Keratinocyte (primary cell): ENCODE measurements at regions not wholly inside any gene's neighbourhood (a gene's known extent, or its start where the extent isn't known, plus 50 kb on each side); places are given as distances from the start of the nearest gene placed in this dataset.

Experiments
- DNase-seq: peaks from one replicate; pipeline ENCODE4 v3.0.0-alpha.2; 2011; ENCODE audit warnings: low read depth, missing footprints, low spot score
- FAIRE-seq: peaks from 2 replicates; lab custom pipeline; 2011; peaks lifted over from hg19 to GRCh38; lab: Jason Lieb, UNC
- H2AFZ ChIP-seq: 2 replicates; pipeline ENCODE4 v1.6.0; 2012; ENCODE audit warnings: low read length, control low read depth, inconsistent platforms; ENCODE audit not compliant: control insufficient read depth
- H3K27ac ChIP-seq: 2 replicates; pipeline ENCODE4 v1.5.1; 2011; ENCODE audit warnings: low read length; ENCODE audit not compliant: control insufficient read depth, insufficient read depth
- H3K27me3 ChIP-seq: 3 replicates; pipeline ENCODE4 v1.6.0; 2011; ENCODE audit warnings: low read length; ENCODE audit not compliant: control insufficient read depth, insufficient read depth; ENCODE audit errors: extremely low read depth
- H3K36me3 ChIP-seq, 2 experiments: 2 replicates in 1 of 2; 3 replicates in 1 of 2; pipeline ENCODE4 v1.5.1; 2011; ENCODE audit warnings: low read length in 2 of 2, mild to moderate bottlenecking in 1 of 2; ENCODE audit not compliant: control insufficient read depth in 2 of 2, insufficient read depth in 2 of 2; ENCODE audit errors: extremely low read depth in 1 of 2
- H3K4me1 ChIP-seq: 3 replicates; pipeline ENCODE4 v1.5.1; 2011; ENCODE audit warnings: low read length; ENCODE audit not compliant: control insufficient read depth, insufficient read depth; ENCODE audit errors: extremely low read depth
- H3K4me2 ChIP-seq: 3 replicates; pipeline ENCODE4 v1.6.0; 2011; ENCODE audit warnings: low read depth, low read length; ENCODE audit not compliant: control insufficient read depth, insufficient read depth; ENCODE audit errors: extremely low read depth
- H3K4me3 ChIP-seq, 3 experiments: fragments of 200-600 bp in 1 of 3; sonication (generic) in 1 of 3; 2 replicates in 2 of 3; 3 replicates in 1 of 3; pipeline ENCODE4 v1.5.1; 2011 to 2016; ENCODE audit warnings: low read length in 3 of 3, mild to moderate bottlenecking in 3 of 3, control low read depth in 2 of 3, inconsistent platforms in 1 of 3, low read depth in 1 of 3, mixed read lengths in 1 of 3, mixed run types in 1 of 3, moderate library complexity in 1 of 3; ENCODE audit not compliant: control insufficient read depth in 2 of 3, insufficient read depth in 2 of 3; ENCODE audit errors: extremely low read depth in 1 of 3
- H3K79me2 ChIP-seq: 2 replicates; pipeline ENCODE4 v1.6.0; 2012; ENCODE audit warnings: low read length; ENCODE audit not compliant: control insufficient read depth, insufficient read depth
- H3K9ac ChIP-seq: 3 replicates; pipeline ENCODE4 v1.6.0; 2011; ENCODE audit warnings: low read length; ENCODE audit not compliant: control insufficient read depth, insufficient read depth; ENCODE audit errors: extremely low read depth
- H3K9me1 ChIP-seq: 3 replicates; pipeline ENCODE4 v1.6.0; 2011; ENCODE audit warnings: low read length; ENCODE audit not compliant: control insufficient read depth, insufficient read depth; ENCODE audit errors: extremely low read depth
- H3K9me3 ChIP-seq: 2 replicates; pipeline ENCODE4 v1.5.1; 2012; ENCODE audit warnings: low read depth, low read length; ENCODE audit not compliant: control insufficient read depth
- H4K20me1 ChIP-seq: 3 replicates; pipeline ENCODE4 v1.6.0; 2011; ENCODE audit warnings: low read length; ENCODE audit not compliant: control insufficient read depth, insufficient read depth; ENCODE audit errors: extremely low read depth
- EZH2 ChIP-seq: IDR thresholded peaks from one replicate; pipeline ENCODE4 v1.6.1; 2012; ENCODE audit warnings: inconsistent platforms, mild to moderate bottlenecking, low read length, moderate library complexity
- dilution Hi-C: fragments of 300-500 bp; cut with MboI; formaldehyde crosslinking; loops from one replicate; pipeline ENCODE4 v1.7.0; 2020; ENCODE audit warnings: low sequenced_read_pairs; ENCODE audit not compliant: extremely low pct_ligation_motif_present
- TF ChIP-seq, protein P1 (sequence below), 3 experiments: IDR thresholded peaks in 1 of 3; conservative IDR thresholded peaks in 1 of 3; optimal IDR thresholded peaks in 1 of 3; 2 replicates in 2 of 3; 3 replicates in 1 of 3; pipeline versions ENCODE3 to v1.5.1; 2011; ENCODE audit warnings: low read length in 3 of 3, mild to moderate bottlenecking in 3 of 3, moderate library complexity in 2 of 3, control low read depth in 1 of 3, inconsistent platforms in 1 of 3; ENCODE audit not compliant: insufficient read depth in 2 of 3; ENCODE audit errors: extremely low read depth in 1 of 3

DNA sequence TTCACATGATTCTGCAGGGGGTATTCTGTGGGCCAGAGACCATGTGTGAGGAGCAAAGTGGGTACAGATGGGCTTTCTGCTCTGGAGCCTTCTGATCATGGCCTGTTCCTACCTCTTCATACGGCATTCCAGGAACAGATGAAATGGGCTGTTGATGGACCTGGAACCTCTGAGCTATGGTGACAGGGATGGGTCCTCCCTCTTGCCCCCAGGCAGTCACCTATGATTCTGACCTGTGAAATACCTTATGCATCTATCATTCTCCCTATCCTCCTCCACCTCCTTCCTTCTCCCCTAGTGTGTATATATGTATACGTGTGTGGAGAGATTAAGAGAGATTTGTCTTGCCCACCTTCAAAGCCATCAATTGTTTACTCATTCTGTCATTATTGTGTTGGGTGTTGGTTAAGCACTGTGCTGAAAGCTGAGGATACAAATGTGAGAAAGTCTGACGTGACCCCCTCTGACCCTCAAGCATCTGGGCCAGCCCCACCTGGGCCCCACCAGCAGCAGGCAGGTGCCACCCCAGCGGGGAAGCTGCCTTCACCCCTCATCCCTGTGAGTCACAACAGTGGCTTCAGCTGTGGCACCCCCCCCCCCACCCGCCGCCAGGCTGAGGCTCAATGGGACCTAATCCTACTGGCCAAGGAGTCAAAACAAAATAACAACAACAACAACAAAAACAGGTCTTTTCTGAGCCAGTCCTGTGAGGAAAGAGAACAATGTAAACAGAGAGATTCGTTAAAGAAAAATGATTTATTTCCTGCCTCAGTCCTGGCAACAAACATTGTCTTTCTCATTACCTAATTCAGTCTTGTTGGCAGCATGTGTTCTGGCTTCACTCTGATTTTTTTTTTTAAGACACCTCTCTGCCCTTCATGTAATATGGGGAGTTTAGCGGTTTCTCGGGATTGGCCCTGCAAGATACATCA is 103.8 kb upstream of the CDC42EP3 start:
- Histone ChIP-seq H4K20me1 (no peaks in the 10 kb centered on the region), H3K9ac (peak overlapping the region; percentile 22), H3K4me3 (no peak overlapping the region), H3K27me3 (no peaks in the 10 kb centered on the region), H2AFZ (peak overlapping the region; percentile 4), H3K27ac (peak overlapping the region; percentile 57), H3K79me2 (no peaks in the 10 kb centered on the region), H3K4me1 (peaks cover 36% of the 10 kb centered on the region), H3K4me2 (peak overlapping the region; percentile 60), H3K9me1 (no peaks in the 10 kb centered on the region), H3K9me3 (no peaks in the 10 kb centered on the region), H3K36me3 (no peaks in the 10 kb centered on the region)
- TF ChIP-seq, protein P1, sequence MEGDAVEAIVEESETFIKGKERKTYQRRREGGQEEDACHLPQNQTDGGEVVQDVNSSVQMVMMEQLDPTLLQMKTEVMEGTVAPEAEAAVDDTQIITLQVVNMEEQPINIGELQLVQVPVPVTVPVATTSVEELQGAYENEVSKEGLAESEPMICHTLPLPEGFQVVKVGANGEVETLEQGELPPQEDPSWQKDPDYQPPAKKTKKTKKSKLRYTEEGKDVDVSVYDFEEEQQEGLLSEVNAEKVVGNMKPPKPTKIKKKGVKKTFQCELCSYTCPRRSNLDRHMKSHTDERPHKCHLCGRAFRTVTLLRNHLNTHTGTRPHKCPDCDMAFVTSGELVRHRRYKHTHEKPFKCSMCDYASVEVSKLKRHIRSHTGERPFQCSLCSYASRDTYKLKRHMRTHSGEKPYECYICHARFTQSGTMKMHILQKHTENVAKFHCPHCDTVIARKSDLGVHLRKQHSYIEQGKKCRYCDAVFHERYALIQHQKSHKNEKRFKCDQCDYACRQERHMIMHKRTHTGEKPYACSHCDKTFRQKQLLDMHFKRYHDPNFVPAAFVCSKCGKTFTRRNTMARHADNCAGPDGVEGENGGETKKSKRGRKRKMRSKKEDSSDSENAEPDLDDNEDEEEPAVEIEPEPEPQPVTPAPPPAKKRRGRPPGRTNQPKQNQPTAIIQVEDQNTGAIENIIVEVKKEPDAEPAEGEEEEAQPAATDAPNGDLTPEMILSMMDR (optimal IDR thresholded peaks at IDR 0.05 in 1 of 3, IDR thresholded peaks at IDR 0.05 in 1 of 3, conservative IDR thresholded peaks at IDR 0.05 in 1 of 3; ENCODE audit: extremely low read depth in 1 of 3, insufficient read depth in 2 of 3, low read length in 3 of 3) = no peak
- TF ChIP-seq EZH2 = no peak
- DNase-seq = no peak
- peak; percentile 55 for FAIRE-seq
- dilution Hi-C loops = no loop called here

DNA sequence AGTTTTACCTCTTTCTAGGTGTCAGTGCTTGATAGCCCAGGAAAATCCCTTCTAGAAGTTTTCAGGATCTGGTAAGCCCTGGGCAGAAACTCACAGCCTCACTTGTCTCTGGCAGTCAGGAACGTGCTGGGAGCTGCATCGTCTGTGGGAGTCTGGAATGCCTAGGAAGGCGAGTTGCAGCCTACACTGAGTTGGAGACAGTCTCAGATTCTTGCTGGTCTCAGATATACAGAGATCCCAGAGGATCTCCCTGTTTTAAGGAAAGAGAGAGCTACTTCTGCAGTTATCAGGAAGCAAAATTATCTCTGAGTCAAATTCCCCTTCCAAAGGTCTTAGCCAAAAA is 104.4 kb upstream of the CDC42EP3 start:
- H3K9ac ChIP-seq = peak overlapping the region; percentile 22
- peaks cover 42% of the 10 kb centered on the region for H3K4me1 ChIP-seq
- FAIRE-seq (peak; percentile 80), DNase-seq (peak; percentile 55)
- H2AFZ ChIP-seq = peak overlapping the region; percentile 4
- H3K4me2 ChIP-seq = peak overlapping the region; percentile 60
- no peaks in the 10 kb centered on the region for H3K36me3 ChIP-seq
- H3K27me3 ChIP-seq = no peaks in the 10 kb centered on the region
- no peak overlapping the region for H3K4me3 ChIP-seq
- H4K20me1 ChIP-seq = no peaks in the 10 kb centered on the region
- H3K9me3 ChIP-seq = no peaks in the 10 kb centered on the region
- dilution Hi-C loops = no loop called here
- TF ChIP-seq, protein P1 (optimal IDR thresholded peaks at IDR 0.05 in 1 of 3, IDR thresholded peaks at IDR 0.05 in 1 of 3, conservative IDR thresholded peaks at IDR 0.05 in 1 of 3; ENCODE audit: extremely low read depth in 1 of 3, insufficient read depth in 2 of 3, low read length in 3 of 3) = no peak
- no peak for TF ChIP-seq EZH2
- no peaks in the 10 kb centered on the region for H3K9me1 ChIP-seq
- H3K27ac ChIP-seq = peak overlapping the region; percentile 57
- no peaks in the 10 kb centered on the region for H3K79me2 ChIP-seq
